HEK293T (cell line): ENCODE measurements at regions not wholly inside any gene's neighbourhood (a gene's known extent, or its start where the extent isn't known, plus 50 kb on each side); places are given as distances from the start of the nearest gene placed in this dataset.
A peak's percentile ranks its signal among the peaks of the same experiment; 100 is the strongest.

Experiments used
- CTCF ChIA-PET: fragments of 350-600 bp; formaldehyde crosslinking; extraction: SDS; loops from one replicate; lab custom pipeline; 2021; ENCODE audit warnings: antibody characterized with exemption, inconsistent platforms; lab: Yijun Ruan, JAX
- POLR2A ChIA-PET: fragments of 350-600 bp; formaldehyde crosslinking; extraction: SDS; loops from one replicate; lab custom pipeline; 2020; ENCODE audit warnings: antibody characterized with exemption, inconsistent platforms; lab: Yijun Ruan, JAX
- DNase-seq: peaks from one replicate; pipeline ENCODE4 v3.0.0; 2012; ENCODE audit warnings: mixed read lengths; ENCODE audit errors: extremely low spot score
- ARNT ChIP-seq: fragments of 450-650 bp; IDR thresholded peaks from 2 replicates; pipeline ENCODE4 v1.6.1; 2017; ENCODE audit warnings: mild to moderate bottlenecking
- BHLHE40 ChIP-seq: fragments of 450-650 bp; IDR thresholded peaks from 2 replicates; pipeline ENCODE4 v1.6.1; 2016; ENCODE audit warnings: mild to moderate bottlenecking, moderate library complexity, borderline replicate concordance
- CTBP1 ChIP-seq: fragments of 450-650 bp; IDR thresholded peaks from 2 replicates; pipeline ENCODE4 v1.6.1; 2016; ENCODE audit warnings: borderline replicate concordance
- ELF4 ChIP-seq: fragments of 450-650 bp; IDR thresholded peaks from 2 replicates; pipeline ENCODE4 v1.6.1; 2017; ENCODE audit warnings: antibody characterized with exemption
- FOXA1 ChIP-seq: fragments of 450-650 bp; IDR thresholded peaks from 2 replicates; pipeline ENCODE4 v1.6.1; 2016; ENCODE audit warnings: mild to moderate bottlenecking
- FOXK2 ChIP-seq: fragments of 450-650 bp; IDR thresholded peaks from 2 replicates; pipeline ENCODE4 v1.6.1; 2016; ENCODE audit warnings: mild to moderate bottlenecking
- FOXM1 ChIP-seq: fragments of 450-650 bp; IDR thresholded peaks from 2 replicates; pipeline ENCODE4 v1.6.1; 2017; ENCODE audit warnings: mild to moderate bottlenecking, borderline replicate concordance
- HDGF ChIP-seq: fragments of 450-650 bp; IDR thresholded peaks from 2 replicates; pipeline ENCODE4 v1.6.1; 2017; ENCODE audit warnings: antibody characterized with exemption, borderline replicate concordance
- L3MBTL2 ChIP-seq: fragments of 450-650 bp; conservative IDR thresholded peaks from 2 replicates; pipeline ENCODE4 v1.6.1; 2016; ENCODE audit warnings: mild to moderate bottlenecking
- LEF1 ChIP-seq: fragments of 450-650 bp; IDR thresholded peaks from 2 replicates; pipeline ENCODE4 v1.6.1; 2017; ENCODE audit warnings: mild to moderate bottlenecking, borderline replicate concordance
- NFRKB ChIP-seq: fragments of 450-650 bp; IDR thresholded peaks from 2 replicates; pipeline ENCODE4 v1.6.1; 2016; ENCODE audit warnings: mild to moderate bottlenecking, moderate library complexity
- PKNOX1 ChIP-seq: fragments of 450-650 bp; IDR thresholded peaks from 2 replicates; pipeline ENCODE4 v1.6.1; 2016
- SP1 ChIP-seq: fragments of 450-650 bp; IDR thresholded peaks from 2 replicates; pipeline ENCODE4 v1.6.1; 2017
- SUZ12 ChIP-seq: fragments of 450-650 bp; IDR thresholded peaks from 2 replicates; pipeline ENCODE4 v1.6.1; 2016; ENCODE audit warnings: mild to moderate bottlenecking
- TARDBP ChIP-seq: fragments of 450-650 bp; IDR thresholded peaks from 2 replicates; pipeline ENCODE4 v1.6.1; 2016
- ZNF384 ChIP-seq: fragments of 450-650 bp; IDR thresholded peaks from 2 replicates; pipeline ENCODE4 v1.6.1; 2016

- TF ChIP-seq TARDBP (no peak), LEF1 (no peak), NFRKB (no peak), L3MBTL2 (no peak), SP1 (no peak), PKNOX1 (no peak), ARNT (no peak), BHLHE40 (no peak), CTBP1 (no peak), ELF4 (no peak), HDGF (no peak), SUZ12 (no peak), FOXK2 (no peak), ZNF384 (no peak), FOXM1 (no peak), FOXA1 (no peak)
- POLR2A ChIA-PET = no interaction called here
- no peak for DNase-seq
- CTCF ChIA-PET = no interaction called here
Observed at GRCh38 chr10:57675125-57675524, 592.6 kb downstream of the IPMK start.

- TF ChIP-seq TARDBP (no peak), FOXM1 (no peak), NFRKB (no peak), HDGF (no peak), LEF1 (no peak), L3MBTL2 (no peak)
- ChIA-PET CTCF (no interaction called here), POLR2A (no interaction called here)
- no peak for DNase-seq
Observed at GRCh38 chr10:57673446-57673960, 594.2 kb downstream of the IPMK start.

GRCh38 chr10:57664815-57665214, 602.9 kb downstream of the IPMK start:
- ChIA-PET POLR2A (no interaction called here), CTCF (no interaction called here)
- no peak for TF ChIP-seq HDGF
- DNase-seq = no peak

GRCh38 chr10:57663401-57663800, 604.3 kb downstream of the IPMK start:
- ChIA-PET CTCF (no interaction called here), POLR2A (no interaction called here)
- TF ChIP-seq SP1 (no peak), FOXA1 (no peak), SUZ12 (no peak), L3MBTL2 (no peak), FOXK2 (no peak), PKNOX1 (no peak), ELF4 (no peak), ZNF384 (no peak), HDGF (no peak), CTBP1 (no peak), LEF1 (no peak)
- DNase-seq = no peak

- no peak for DNase-seq
- TF ChIP-seq FOXA1 (no peak), TARDBP (no peak), ARNT (no peak), BHLHE40 (no peak)
- POLR2A ChIA-PET = no interaction called here
- CTCF ChIA-PET = no interaction called here
Observed at GRCh38 chr10:57661206-57661605, 606.5 kb downstream of the IPMK start.

- TF ChIP-seq ARNT (no peak), SUZ12 (no peak), ZNF384 (no peak), CTBP1 (no peak), FOXK2 (no peak), LEF1 (no peak), SP1 (no peak), FOXA1 (no peak), NFRKB (no peak), FOXM1 (no peak), HDGF (no peak), ELF4 (no peak), PKNOX1 (no peak), TARDBP (no peak), L3MBTL2 (no peak), BHLHE40 (no peak)
- DNase-seq = peak; percentile 46
- CTCF ChIA-PET = interaction anchor here (0.7 to 1.7 kb wide), 4 partner anchors 52 to 1322 kb away, joined by 3 to 5 read pairs (median 4); no protein-coding TSS in a partner anchor
- POLR2A ChIA-PET = no interaction called here
Observed at GRCh38 chr10:57657164-57657765, 610.4 kb downstream of the IPMK start.
